ENCODE measurements at regions not wholly inside any gene's neighbourhood (a gene's known extent, or its start where the extent isn't known, plus 50 kb on each side); places are given as distances from the start of the nearest gene placed in this dataset.

- DNase-seq (ENCODE audit: low read depth in 2 of 2, low spot score in 1 of 2): no peak
These were observed 51.7 kb upstream of the RCN1 start for GRCh38 chr11:32039149-32039548.

- no peak for DNase-seq (ENCODE audit: low read depth in 2 of 2, low spot score in 1 of 2)
These were observed 56.2 kb upstream of the RCN1 start for GRCh38 chr11:32034680-32035079.

GRCh38 chr11:32034149-32034548 is 56.7 kb upstream of the RCN1 start:
- DNase-seq (ENCODE audit: low read depth in 2 of 2, low spot score in 1 of 2): no peak

GRCh38 chr11:32033491-32033890 is 57.4 kb upstream of the RCN1 start:
- no peak for DNase-seq (ENCODE audit: low read depth in 2 of 2, low spot score in 1 of 2)

GRCh38 chr11:32033067-32033466 is 57.8 kb upstream of the RCN1 start:
- DNase-seq (ENCODE audit: low read depth in 2 of 2, low spot score in 1 of 2): no peak

- no peak for DNase-seq (ENCODE audit: low read depth in 2 of 2, low spot score in 1 of 2)
These were observed 58.4 kb upstream of the RCN1 start for GRCh38 chr11:32032478-32032877.

GRCh38 chr11:32032052-32032451 is 58.8 kb upstream of the RCN1 start:
- DNase-seq (ENCODE audit: low read depth in 2 of 2, low spot score in 1 of 2): no peak

- DNase-seq (ENCODE audit: low read depth in 2 of 2, low spot score in 1 of 2): no peak
These were observed 59.9 kb upstream of the RCN1 start for GRCh38 chr11:32030875-32031503.

GRCh38 chr11:32029721-32030120 is 61.2 kb upstream of the RCN1 start:
- no peak for DNase-seq (ENCODE audit: low read depth in 2 of 2, low spot score in 1 of 2)

- no peak for DNase-seq (ENCODE audit: low read depth in 2 of 2, low spot score in 1 of 2)
These were observed 62.7 kb upstream of the RCN1 start for GRCh38 chr11:32028201-32028600.

- DNase-seq (ENCODE audit: low read depth in 2 of 2, low spot score in 1 of 2): no peak
These were observed 64.1 kb upstream of the RCN1 start for GRCh38 chr11:32026766-32027165.

- DNase-seq (ENCODE audit: low read depth in 2 of 2, low spot score in 1 of 2): no peak
These were observed 65.9 kb upstream of the RCN1 start for GRCh38 chr11:32024948-32025347.

GRCh38 chr11:32023370-32024305 is 67.2 kb upstream of the RCN1 start:
- no peak for DNase-seq (ENCODE audit: low read depth in 2 of 2, low spot score in 1 of 2)

- DNase-seq (ENCODE audit: low read depth in 2 of 2, low spot score in 1 of 2): no peak
These were observed 72.2 kb upstream of the RCN1 start for GRCh38 chr11:32018672-32019071.

GRCh38 chr11:32016111-32016510 is 74.8 kb upstream of the RCN1 start:
- DNase-seq (ENCODE audit: low read depth in 2 of 2, low spot score in 1 of 2): no peak

GRCh38 chr11:32015427-32015826 is 75.4 kb upstream of the RCN1 start:
- DNase-seq (ENCODE audit: low read depth in 2 of 2, low spot score in 1 of 2): no peak

- DNase-seq (ENCODE audit: low read depth in 2 of 2, low spot score in 1 of 2): no peak
These were observed 77.3 kb upstream of the RCN1 start for GRCh38 chr11:32013603-32014002.

GRCh38 chr11:32012049-32012448 is 78.8 kb upstream of the RCN1 start:
- no peak for DNase-seq (ENCODE audit: low read depth in 2 of 2, low spot score in 1 of 2)

GRCh38 chr11:32008880-32009551 is 81.9 kb upstream of the RCN1 start:
- DNase-seq (ENCODE audit: low read depth in 2 of 2, low spot score in 1 of 2): no peak

GRCh38 chr11:32006799-32007388 is 84.0 kb upstream of the RCN1 start:
- DNase-seq (ENCODE audit: low read depth in 2 of 2, low spot score in 1 of 2): no peak

GRCh38 chr11:32005786-32006416 is 85.0 kb upstream of the RCN1 start:
- DNase-seq (ENCODE audit: low read depth in 2 of 2, low spot score in 1 of 2): no peak

All from stimulated activated CD8-positive, alpha-beta memory T cell treated with anti-CD3 and anti-CD28 coated beads, Interleukin-4, amount 100 ng/mL, for 1 hour (primary cell).